ENCODE measurements at regions not wholly inside any gene's neighbourhood (a gene's known extent, or its start where the extent isn't known, plus 50 kb on each side); places are given as distances from the start of the nearest gene placed in this dataset.
"Not testable (repeated sequence)": the region's sequence is repeated elsewhere in the genome, so short reads cannot be mapped to it uniquely, and the experiment has no call there.

DNA sequence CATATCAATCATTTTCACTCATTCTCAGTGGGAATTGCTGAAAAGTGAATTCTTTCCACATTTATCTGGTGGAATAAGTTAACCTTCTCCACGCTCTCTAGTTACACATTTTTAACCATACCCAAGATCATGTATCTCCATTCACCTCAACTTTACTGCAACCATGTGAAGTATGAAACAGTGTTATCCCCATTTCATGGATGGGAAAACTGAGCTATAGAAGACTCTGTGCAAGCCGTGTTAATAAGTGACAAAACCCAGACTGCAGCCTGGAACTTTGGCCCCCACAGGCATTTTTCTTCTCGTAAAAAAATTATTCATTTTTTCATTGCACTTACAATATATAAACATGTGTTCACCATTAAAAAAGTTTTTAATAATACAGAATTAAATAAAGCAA lies 82.4 kb upstream of the CCND2 start:
- no peak for DNase-seq

DNA sequence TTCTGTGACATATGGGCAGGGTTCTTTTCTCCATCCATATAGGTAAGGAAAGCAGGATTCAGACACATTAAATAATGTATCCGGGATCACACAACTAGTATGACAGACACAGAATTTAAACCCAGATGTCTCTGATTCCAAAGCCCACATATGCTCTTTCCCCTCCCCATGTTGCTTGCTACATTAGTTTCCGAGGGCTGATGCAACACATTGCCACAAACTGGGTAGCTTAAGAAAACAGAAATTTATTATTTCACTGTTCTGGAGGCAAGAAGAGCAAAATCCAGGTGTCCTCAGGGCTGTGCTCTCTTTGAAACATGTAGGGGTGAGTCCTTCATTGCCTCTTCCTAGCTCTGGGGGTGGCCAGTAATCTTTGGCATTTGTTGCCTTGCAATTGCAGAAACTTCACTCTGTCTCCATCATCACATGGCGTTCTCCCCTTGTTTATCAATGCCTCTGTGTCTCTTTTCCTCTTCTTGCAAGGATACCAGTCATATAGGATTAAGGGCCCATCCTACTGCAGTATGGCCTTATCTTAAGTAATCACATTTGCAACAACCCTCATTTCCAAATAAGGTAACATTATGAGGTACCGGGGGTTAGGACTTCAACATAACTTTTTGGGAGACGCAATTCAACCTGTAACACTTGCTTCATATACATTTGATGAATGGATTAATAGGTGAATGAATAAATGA lies 83.0 kb upstream of the CCND2 start:
- DNase-seq: no peak

DNA sequence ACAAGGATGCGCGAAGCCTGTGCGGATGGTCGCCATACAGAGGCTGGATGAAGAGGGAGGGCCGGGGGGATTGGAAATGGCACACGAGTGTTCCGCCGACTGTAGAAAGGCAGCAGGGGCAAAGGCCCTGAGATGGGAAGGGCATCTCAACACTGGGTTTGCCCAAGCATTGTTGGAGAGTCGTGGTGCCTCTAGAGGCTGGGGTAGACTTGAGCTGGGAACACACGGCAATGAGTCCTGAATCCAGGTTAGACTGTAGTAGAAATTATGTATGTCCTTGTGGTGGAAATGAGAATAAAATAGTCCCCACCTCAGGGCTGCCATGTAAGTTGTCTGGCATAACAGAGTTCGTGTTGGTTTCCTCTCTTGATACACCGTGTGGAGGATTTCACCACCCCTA lies 83.8 kb upstream of the CCND2 start:
- no peak for DNase-seq

DNA sequence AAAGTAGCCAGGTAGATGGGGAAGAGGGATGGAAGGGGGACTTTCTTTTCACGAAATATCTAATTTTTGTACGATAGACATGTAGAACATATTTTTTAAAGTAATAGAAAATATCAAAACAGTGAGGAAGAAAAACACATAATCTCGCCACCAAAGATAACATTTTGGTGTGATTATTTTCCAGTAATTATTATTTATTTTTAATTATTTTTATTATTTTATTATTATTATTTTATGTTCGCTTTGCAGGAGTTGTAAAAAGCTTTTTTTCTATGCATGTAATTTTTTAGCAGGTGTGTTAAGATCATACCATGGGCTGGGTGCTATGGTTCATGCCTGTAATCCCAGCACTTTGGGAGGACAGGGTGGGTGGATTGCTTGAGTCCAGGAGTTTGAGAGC lies 85.6 kb upstream of the CCND2 start:
- no peak for DNase-seq

DNA sequence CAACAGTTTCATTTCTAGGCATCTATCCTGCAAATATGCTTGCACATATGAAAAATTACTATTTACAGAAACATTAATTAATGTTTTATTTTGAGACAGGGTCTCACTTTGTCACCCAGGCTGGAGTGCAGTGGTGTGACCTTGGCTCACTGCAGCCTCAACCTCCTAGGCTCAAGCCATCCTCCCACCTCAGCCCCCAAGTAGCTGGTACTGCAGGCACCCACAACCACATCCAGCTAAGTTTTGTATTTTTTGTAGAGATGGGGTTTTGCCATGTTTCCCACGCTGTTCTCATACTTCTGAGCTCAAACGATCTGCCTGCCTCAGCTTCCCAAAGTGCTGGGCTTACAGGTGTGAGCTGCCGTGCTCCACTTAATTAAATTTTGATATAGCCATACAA lies 86.2 kb upstream of the CCND2 start:
- DNase-seq: not testable (repeated sequence)

DNA sequence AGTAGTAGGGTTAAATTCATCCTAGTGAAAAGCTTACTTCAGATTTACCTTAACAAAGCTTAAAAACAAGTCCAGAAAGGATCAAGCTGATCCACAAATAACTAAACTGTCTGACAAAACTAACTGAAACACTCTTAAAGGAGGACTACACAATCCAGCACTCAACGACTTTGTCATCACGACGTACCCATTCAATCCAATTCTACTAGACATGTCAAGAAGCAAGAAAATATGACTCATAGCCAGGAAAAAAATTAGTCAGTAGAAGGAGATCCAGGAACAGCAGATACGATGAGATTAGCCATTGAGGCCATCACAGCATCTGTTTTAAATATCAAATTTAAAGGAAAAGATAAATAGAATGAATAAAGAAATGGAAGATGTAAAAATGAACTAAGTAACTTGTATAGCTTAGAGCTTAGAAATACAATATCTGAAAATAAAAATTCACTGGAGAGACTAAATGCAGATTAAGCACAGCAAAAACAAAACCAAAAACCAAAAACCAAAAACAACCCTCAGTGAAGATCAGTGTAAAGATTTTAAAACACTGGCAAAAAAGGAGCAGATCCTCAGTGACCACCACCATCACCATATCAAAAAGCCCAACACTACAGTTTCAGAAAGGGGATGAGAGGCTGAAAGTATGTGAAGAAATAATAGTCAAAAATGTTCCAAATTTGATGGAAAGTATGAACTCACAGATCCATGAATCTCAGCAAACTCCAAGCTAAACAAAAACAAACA lies 95.0 kb upstream of the CCND2 start:
- no peak for DNase-seq

DNA sequence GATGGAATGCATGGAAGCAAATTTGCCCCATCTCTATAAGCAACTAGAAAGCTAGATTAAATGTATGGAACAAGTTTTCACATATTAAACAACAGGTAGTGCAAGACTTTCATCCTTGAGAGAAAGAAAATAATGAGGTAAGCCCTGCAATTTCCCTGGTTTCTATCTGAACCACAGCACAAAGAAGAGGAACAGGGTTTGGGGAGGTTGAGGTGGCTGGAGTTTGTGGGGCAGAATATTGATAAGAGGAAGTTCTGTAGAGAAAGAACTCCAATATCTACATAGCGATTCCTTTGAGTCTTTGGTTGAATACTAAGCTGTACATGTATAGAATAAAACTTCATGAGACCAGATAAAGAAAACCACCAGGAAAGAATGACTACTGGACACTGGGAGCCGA lies 96.3 kb upstream of the CCND2 start:
- no peak for DNase-seq

DNA sequence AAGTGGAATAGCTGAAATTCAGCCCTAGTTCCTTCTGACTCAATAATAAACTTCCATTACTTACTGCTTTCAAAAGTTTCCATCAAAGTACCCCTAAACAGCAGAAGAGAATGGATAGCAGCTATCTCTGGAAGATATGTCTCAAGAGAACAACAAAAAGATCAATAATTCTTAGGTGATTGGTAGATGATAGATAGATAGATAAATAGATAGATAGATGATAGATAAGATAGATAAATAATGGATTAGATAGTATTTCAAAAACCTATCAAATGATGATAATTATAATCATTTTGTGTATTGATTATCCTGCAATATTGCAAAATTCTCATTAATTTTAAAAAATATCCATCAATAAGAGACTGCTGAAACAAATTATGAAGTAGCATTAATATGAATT lies 97.4 kb upstream of the CCND2 start:
- DNase-seq: no peak

DNA sequence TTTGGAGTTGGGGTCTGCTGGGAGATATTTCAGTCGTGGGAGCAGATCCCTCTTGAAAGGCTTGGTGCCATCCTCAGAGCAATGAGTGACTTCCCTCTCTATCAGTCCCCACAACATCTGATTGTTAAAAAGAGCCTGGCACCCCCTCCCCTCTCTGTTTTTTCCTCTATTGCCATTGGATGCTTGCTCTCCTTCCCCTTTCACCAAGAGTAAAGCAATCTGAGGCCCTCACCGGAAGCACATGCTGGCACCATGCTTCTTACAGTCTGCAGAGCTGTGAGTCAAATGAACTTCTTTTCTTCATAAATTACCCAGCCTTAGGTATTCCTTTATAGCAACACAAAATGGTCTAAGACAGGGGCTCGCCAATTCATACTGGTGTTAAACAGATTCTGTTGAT lies 99.1 kb upstream of the CCND2 start:
- DNase-seq: no peak

DNA sequence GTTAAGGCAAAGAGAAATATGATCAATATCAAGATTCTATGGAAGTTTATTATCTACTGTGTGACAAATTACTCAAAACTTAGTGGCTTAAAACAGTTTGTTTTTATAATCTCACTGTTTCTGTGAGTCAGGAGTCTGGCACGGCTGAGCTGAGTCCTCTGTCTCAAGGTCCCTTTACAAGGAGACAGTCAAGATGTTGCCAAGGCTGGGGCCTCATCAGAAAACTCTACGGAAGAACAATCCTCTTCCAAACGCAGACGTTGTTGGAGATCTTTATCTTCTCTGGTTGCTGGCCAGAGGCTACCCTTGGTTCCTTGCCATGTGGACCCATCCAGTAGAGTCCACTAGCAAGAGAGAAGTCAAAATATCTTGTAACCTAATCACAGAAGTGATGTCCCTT lies 100.6 kb upstream of the CCND2 start:
- DNase-seq: no peak

DNA sequence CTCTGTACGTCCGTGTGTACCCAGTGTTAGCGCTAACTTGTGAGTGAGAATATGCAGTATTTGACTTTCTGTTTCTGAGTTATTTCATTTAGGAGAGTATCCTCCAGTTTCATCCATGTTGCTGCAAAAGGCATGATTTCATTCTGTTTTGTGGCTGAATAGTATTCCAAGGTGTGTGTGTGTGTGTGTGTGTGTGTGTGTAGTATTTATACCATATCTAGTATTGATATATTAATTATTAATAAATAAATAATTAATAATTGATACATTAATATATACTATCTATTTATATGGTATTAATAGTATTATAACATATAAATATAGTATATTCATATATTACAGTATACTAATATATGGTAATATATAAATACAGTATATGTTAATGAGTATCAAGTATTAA lies 101.8 kb upstream of the CCND2 start:
- DNase-seq: no peak

DNA sequence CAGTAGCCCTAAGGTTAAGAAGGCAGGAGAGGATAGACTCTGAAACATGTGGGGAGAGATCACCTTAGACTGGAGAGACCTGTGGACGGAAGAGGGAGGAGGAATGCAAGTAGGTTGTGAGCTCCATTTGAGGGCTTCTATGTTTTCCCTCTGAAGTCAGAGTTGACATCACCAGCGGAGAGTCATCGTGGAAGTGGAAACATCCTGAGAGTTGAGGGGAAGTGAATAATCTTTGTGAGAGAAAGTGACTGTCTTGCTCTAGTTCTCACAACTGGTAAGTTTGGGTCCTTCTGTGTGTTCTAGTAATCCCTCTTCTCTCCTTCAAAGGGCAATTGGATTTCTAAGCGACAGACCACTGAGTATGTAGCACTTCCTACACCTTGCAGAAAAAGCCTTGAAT lies 103.6 kb upstream of the CCND2 start:
- no peak for DNase-seq

DNA sequence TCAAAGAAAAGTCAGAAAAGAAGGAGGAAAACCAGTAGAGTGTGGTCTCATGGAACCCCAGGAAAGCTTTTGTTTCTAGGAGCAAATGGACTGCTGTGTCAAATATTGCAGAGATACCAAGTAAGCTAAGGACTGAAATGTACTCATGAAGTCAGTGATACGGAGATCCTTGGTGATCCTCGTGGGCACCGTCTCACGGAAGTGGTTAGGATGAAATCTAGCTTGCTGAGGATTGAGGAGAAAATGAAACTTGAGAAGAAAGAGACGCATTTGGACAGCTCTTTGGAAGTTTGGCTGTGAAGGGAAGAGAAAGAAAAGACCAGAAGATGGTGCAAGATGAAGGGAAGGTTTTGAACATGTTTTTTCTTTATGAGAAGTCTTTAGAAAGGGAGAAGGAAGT lies 104.0 kb upstream of the CCND2 start:
- DNase-seq: no peak

DNA sequence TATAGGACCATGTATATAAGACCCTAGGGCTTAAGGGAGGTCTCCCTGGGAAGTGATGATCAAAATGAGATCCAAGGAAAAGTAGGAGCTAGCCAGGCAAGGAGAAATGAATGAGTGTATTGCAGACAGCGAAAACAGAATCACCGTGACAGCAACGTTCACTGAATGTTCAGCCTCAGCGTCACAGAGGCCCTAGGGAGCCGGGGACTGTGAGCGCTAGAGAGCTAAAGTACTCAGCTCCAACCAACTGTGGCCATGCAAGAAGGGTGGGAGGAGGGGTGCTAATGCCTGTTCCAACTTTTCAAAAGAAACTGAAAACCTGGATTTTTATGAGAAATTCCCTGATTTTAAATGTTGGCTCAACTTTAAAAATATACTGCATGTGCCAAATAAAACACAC lies 105.5 kb upstream of the CCND2 start:
- no peak for DNase-seq

DNA sequence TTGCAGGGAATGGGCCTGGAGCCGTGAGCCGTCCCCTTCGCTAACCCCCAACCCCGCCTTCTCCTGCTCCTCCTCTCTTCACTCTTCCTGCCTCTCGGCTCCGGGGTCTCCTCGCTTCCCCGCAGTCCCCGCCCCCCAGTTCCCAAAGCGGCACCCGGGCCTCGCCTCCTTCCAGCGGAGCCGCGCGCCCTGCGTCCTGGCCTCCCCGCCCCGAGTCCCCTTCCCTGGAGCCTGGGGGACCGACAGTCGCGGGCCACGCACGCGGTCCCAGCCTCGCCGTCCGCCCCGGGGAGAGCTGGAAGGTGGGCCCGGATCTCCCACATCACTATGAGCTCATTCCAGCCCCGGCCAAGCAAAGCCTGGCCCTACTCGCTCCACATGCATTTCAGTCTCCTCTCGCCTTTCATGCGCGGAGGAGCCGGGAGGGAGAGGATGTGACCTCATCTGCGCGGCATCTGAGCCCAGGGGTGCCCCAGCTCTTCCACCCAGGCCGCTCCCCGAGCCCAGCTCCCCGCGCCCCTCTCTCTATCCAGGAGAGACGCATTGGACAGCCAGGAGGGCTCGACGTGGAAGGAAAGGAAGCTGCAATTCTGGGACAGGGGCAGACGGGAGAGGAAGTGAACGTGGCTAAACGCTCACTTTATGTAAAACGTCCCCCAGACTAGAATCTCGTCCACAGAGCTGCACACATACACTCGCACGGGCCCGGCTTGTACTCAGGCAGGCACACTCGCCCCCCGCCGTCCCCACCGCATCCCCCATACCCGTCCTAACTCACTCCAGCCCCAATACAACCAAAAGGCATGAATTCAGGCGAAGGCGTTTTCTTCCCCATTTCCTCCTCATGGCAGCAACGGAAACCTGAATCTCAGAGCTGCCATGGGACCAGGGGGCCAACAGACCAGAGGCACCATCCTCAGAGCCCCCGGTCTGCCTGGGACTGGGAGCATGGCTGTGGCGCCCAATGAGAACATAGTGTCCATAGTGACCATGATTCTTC lies 108.7 kb upstream of the CCND2 start:
- DNase-seq: peak; percentile 85

DNA sequence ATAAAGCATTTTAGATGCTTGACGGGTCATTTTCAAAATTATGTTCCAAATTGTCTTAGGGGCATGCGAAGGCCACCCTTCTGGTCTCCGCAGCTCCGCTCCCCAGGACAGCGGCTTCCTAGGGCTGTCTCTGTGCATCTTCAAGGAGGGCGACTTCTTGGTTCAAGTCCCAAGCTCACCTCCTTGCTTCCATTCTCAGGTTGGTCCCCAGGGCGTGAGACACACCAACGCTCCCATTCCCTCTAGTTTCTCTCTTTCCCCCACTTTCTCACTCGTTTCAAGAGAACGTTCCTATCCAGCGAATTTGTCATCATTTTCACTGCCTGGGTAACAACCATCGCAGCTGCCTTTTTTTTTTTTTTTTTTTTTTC lies 109.4 kb upstream of the CCND2 start:
- DNase-seq: no peak

DNA sequence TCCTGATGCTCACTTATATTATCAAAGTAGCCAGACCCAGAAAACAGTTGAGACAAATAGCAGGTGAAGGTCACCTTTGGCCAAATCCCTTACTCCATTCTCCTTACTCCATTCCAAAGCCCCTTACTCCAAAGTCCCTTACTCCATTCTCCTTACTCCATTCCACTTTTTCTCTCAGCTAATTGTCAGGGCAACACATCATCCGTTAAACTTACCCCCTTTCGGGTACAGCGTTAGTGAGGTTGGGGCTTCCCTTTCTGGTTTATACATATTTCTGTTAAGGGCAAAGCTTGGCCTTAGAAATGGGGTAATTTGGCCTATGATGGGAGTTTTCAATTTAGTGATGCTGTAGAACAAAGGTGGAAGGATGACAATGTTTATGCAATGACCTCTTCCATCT lies 111.8 kb upstream of the CCND2 start:
- no peak for DNase-seq

DNA sequence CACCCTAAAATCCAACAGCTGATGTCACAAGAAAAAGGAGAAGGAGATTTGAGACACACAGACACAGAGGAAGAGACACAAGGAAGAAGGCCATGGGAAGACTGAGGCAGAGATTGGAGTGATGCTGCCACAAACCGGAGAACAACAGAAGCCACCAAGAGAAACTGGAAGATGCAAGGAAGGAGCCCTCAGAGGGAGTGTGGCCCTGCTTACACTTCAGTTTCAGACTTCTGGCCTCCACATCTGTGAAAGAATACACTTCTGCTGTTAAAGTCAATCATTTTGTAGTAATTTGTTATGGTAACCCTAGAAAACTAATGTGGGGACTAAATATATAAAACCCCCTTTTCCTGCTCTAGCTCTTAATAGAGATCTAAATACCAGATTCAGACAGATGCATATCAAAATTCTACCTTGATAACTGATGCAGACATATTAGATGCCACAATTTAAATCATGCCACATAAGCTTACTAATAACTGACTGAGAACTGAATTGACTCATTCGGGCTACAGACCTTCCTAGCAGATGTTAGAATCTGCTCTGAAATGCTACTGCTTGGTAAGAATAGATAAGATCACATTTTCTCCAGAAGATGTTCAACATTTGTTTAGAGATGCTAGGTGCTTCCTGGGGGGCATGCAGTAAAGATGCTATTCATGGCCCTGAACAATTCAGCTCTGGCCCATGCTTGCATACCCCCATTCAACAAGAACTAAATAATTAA lies 113.1 kb upstream of the CCND2 start:
- DNase-seq: no peak

DNA sequence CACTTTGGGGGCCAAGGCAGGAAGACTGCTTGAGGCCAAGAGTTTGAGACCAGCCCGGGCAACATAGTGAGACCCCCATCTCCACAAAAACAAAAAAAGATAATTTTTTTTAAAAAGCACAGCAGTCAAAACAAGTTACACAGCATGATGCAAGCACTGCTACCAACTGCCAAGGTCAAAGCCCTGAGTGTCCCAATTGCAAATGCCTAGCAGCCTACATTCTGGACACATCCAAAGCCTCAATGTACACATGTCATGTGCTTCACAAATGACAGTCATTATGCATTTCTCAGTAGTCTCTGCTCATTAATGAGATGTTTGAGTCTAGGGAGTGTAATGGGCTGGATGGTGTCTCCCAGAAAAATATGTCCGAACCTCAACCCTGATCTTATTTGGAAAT lies 113.7 kb upstream of the CCND2 start:
- no peak for DNase-seq

DNA sequence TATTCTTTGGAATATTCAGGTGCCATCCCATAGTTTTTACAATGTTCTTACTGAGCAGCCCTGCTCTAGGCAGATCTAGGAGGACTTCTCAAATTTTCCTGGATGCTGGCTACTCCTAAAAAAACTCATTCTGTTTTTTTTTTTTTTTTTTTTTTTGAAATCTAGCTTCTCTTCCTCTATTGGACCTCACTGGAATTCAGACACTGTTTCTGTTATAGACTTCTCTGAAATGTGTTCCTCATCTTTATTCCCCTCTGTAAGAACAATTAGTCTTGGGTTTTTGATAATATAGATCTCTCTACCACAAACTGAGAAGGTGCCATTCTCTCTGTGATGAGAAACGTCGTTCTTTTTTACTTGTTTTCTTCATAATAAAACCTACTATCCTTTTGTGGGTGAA lies 115.3 kb upstream of the CCND2 start:
- DNase-seq: no peak

DNA sequence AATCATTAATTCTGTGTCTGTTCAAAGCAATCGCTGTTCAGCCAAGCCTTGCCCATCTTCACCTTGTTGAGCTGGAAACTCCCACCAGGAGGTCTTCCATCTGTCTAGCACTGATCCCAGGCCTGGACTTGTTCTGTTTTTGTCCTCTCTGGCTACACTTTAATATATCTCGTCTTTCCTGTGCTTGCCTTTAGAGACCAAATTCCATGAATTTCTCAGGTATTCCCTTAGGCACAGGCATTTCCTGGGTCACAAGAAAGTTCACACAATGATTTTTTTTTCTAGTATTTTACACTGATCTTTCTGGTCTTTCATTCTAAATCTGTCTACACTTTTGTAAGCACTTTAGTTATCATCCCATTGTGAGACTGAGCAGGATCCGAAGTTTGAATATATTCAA lies 116.4 kb upstream of the CCND2 start:
- no peak for DNase-seq

DNA sequence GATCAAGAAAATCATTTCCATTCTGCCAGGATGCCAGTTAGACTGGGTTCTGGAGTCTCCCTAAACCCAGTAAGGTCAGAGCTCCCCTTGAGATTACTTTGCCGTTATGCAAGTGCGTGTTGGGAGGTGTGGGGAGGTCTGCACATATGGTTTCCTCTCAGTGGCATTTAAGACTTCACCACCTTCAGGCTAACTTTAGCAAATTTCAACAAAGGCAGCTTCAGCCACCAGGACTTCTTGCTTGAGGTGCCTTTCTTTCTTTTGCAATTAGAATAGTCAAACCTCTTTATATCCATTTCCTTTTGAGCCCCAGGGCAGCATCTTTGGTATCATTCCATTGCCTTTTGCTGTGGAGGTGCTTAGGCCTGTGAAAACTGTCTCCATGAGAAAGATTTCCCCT lies 117.2 kb upstream of the CCND2 start:
- DNase-seq: no peak

DNA sequence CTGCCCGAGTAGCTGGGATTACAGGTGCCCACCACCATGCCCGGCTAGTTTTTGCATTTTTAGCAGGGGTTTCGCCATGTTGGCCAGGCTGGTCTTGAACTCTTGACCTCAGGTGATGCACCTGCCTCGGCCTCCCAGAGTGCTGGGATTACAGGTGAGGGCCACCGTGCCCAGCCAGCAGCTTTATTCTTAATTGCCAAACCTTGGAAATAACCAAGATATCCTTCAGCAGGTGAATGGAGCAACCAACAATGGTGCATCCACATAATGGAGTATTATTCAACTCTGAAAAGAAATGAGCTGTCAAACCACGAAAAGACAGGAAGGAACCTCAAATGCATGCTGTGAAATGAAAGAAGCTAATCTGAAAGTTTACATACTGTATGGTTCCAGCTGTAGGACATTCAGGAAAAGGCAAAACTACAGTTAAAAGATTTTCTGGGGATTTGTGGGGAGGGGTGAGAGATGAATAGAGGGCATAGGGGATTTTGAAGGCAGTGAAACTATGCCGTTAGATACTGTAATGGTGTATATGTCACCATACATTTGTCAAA lies 118.8 kb upstream of the CCND2 start:
- no peak for DNase-seq
